CD1c-positive myeloid dendritic cell (primary cell): ENCODE measurements at regions not wholly inside any gene's neighbourhood (a gene's known extent, or its start where the extent isn't known, plus 50 kb on each side); places are given as distances from the start of the nearest gene placed in this dataset.
"Not testable (repeated sequence)": the region's sequence is repeated elsewhere in the genome, so short reads cannot be mapped to it uniquely, and the experiment has no call there.

Source experiments
- DNase-seq: peaks from one replicate; pipeline ENCODE4 v3.0.0-alpha.2; 2016; ENCODE audit errors: extremely low spot score

- DNase-seq = no peak
Measured at GRCh38 chr1:114032271-114033215, 53.3 kb downstream of the OLFML3 start.

- no peak for DNase-seq
Measured at GRCh38 chr1:114033216-114033706, 54.0 kb downstream of the OLFML3 start.

DNA sequence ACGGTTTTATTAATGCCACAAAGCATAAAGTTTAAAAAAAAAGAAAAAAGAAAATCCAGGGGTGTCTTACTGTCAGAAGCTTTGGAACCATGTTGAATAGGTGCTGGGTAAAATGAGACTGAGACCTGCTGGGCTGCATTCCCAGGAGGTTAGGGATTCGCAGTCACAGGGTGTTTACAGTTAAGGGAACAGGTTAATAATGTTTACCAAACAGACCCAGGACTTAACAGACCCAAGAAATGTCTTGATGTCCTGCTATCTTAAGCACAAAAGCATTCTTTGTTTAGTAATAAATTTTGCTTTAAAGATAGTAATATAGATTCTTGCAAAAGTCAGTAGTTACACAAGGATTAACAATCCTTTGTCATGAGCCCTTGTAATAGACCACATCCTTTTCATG is 54.7 kb downstream of the OLFML3 start:
- no peak for DNase-seq

- DNase-seq = peak; percentile 11
Measured at GRCh38 chr1:114034567-114035303, 55.5 kb downstream of the OLFML3 start.

GRCh38 chr1:114035304-114035700 is 56.0 kb downstream of the OLFML3 start:
- DNase-seq = no peak

DNA sequence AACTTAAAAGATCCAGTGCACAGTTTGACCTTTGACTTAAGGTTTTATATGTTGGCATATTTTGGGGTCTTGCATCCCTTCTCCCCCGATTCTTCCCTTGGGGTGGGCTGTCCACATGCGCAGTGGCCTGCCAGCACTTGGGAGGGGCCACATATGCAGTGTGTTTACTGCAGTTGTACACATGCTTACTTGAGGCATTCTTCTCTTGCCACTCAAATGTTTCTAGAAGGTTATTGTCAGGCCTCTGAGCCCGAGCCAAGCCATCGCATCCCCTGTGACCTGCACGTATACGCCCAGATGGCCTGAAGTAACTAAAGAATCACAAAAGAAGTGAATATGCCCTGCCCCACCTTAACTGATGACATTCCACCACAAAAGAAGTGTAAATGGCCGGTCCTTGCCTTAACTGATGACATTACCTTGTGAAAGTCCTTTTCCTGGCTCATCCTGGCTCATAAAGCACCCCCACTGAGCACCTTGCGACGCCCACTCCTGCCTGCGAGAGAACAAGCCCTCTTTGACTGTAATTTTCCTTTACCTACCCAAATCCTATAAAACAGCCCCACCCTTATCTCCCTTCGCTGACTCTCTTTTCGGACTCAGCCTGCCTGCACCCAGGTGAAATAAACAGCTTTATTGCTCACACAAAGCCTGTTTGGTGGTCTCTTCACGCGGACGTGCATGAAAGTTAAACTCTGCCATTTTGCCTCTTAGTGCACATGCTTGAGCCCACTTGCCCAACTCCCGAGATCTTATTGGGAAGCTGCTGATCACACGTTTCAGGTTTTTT is 57.8 kb downstream of the OLFML3 start:
- DNase-seq = not testable (repeated sequence)

- DNase-seq = no peak
Measured at GRCh38 chr1:114037631-114037890, 58.3 kb downstream of the OLFML3 start.

- no peak for DNase-seq
Measured at GRCh38 chr1:114037962-114038816, 58.9 kb downstream of the OLFML3 start.
